NCI-H1105 treated with DMSO at 0.1 percent for 48 hours (cell line): ENCODE measurements at regions not wholly inside any gene's neighbourhood (a gene's known extent, or its start where the extent isn't known, plus 50 kb on each side); places are given as distances from the start of the nearest gene placed in this dataset.
"Not testable (repeated sequence)": the region's sequence is repeated elsewhere in the genome, so short reads cannot be mapped to it uniquely, and the experiment has no call there.

ENCODE experiments used
- DNase-seq: peaks from one replicate; lab custom pipeline; 2025; lab: John Stamatoyannopoulos, UW

GRCh38 chr16:26717826-26718225 lies 348.9 kb upstream of the C16orf82 start:
- DNase-seq = peak; percentile 24

GRCh38 chr16:26721290-26721689 lies 345.4 kb upstream of the C16orf82 start:
- DNase-seq = no peak

- DNase-seq = not testable (repeated sequence)
Observed at GRCh38 chr16:26721957-26722356, 344.8 kb upstream of the C16orf82 start.

- DNase-seq = no peak
Observed at GRCh38 chr16:26724189-26724588, 342.5 kb upstream of the C16orf82 start.

GRCh38 chr16:26727848-26728247 lies 338.9 kb upstream of the C16orf82 start:
- DNase-seq = no peak

GRCh38 chr16:26729951-26730541 lies 336.7 kb upstream of the C16orf82 start:
- no peak for DNase-seq

GRCh38 chr16:26731729-26732128 lies 335.0 kb upstream of the C16orf82 start:
- DNase-seq = no peak

- no peak for DNase-seq
Observed at GRCh38 chr16:26733710-26734109, 333.0 kb upstream of the C16orf82 start.

- DNase-seq = no peak
Observed at GRCh38 chr16:26735521-26735920, 331.2 kb upstream of the C16orf82 start.

GRCh38 chr16:26736084-26736483 lies 330.6 kb upstream of the C16orf82 start:
- no peak for DNase-seq

- DNase-seq = no peak
Observed at GRCh38 chr16:26740771-26741170, 326.0 kb upstream of the C16orf82 start.

- no peak for DNase-seq
Observed at GRCh38 chr16:26742040-26742439, 324.7 kb upstream of the C16orf82 start.

GRCh38 chr16:26744430-26744829 lies 322.3 kb upstream of the C16orf82 start:
- DNase-seq = no peak

- no peak for DNase-seq
Observed at GRCh38 chr16:26747760-26748159, 319.0 kb upstream of the C16orf82 start.

GRCh38 chr16:26749072-26749471 lies 317.7 kb upstream of the C16orf82 start:
- no peak for DNase-seq

- DNase-seq = no peak
Observed at GRCh38 chr16:26752166-26752565, 314.6 kb upstream of the C16orf82 start.

- no peak for DNase-seq
Observed at GRCh38 chr16:26756633-26757032, 310.1 kb upstream of the C16orf82 start.

- no peak for DNase-seq
Observed at GRCh38 chr16:26762594-26762993, 304.1 kb upstream of the C16orf82 start.

GRCh38 chr16:26765087-26765486 lies 301.6 kb upstream of the C16orf82 start:
- DNase-seq = peak; percentile 9

- peak; percentile 88 for DNase-seq
Observed at GRCh38 chr16:26768385-26769010, 298.2 kb upstream of the C16orf82 start.

GRCh38 chr16:26770547-26770946 lies 296.2 kb upstream of the C16orf82 start:
- no peak for DNase-seq

GRCh38 chr16:26772503-26772902 lies 294.2 kb upstream of the C16orf82 start:
- DNase-seq = no peak

- DNase-seq = no peak
Observed at GRCh38 chr16:26777821-26778220, 288.9 kb upstream of the C16orf82 start.

- no peak for DNase-seq
Observed at GRCh38 chr16:26787924-26788323, 278.8 kb upstream of the C16orf82 start.
